Kidney (tissue), 13 donors: ENCODE measurements at regions not wholly inside any gene's neighbourhood (a gene's known extent, or its start where the extent isn't known, plus 50 kb on each side); places are given as distances from the start of the nearest gene placed in this dataset.
"Not testable (repeated sequence)": the region's sequence is repeated elsewhere in the genome, so short reads cannot be mapped to it uniquely, and the experiment has no call there.

Experiments
- DNase-seq, 5 donors: peaks; one replicate each; pipeline ENCODE4 v3.0.0-alpha.2; 2013 to 2020
- FAIRE-seq: peaks from 2 replicates; lab custom pipeline; 2012; peaks lifted over from hg19 to GRCh38; lab: Jason Lieb, UNC
- H3K27ac ChIP-seq, 2 donors: one replicate each; pipeline ENCODE4 v1.7.0; 2013; ENCODE audit warnings: low read depth in 2 of 2, low read length in 2 of 2, inconsistent platforms in 1 of 2
- H3K27me3 ChIP-seq: one replicate; pipeline ENCODE4 v1.7.1; 2013; ENCODE audit warnings: low read length, inconsistent platforms; ENCODE audit not compliant: control insufficient read depth, insufficient read depth
- H3K36me3 ChIP-seq, 3 donors: one replicate each; pipeline versions ENCODE4 v1.7.0 to v1.7.1; 2013; ENCODE audit warnings: low read length in 3 of 3, control low read depth in 1 of 3, inconsistent platforms in 1 of 3; ENCODE audit not compliant: insufficient read depth in 3 of 3, control insufficient read depth in 2 of 3
- H3K4me1 ChIP-seq, 3 donors: one replicate each; pipeline versions ENCODE4 v1.7.0 to v1.7.1; 2013; ENCODE audit warnings: low read length in 3 of 3, inconsistent platforms in 1 of 3, low read depth in 1 of 3; ENCODE audit not compliant: control insufficient read depth in 2 of 3, insufficient read depth in 2 of 3
- H3K4me3 ChIP-seq, 3 donors: one replicate each; pipeline versions ENCODE4 v1.7.0 to v1.8.1; 2013; ENCODE audit warnings: low read length in 3 of 3, control low read depth in 1 of 3, inconsistent platforms in 1 of 3
- H3K9ac ChIP-seq, 3 donors: one replicate each; pipeline versions ENCODE4 v1.7.0 to v1.7.1; 2013; ENCODE audit warnings: low read length in 3 of 3, control low read depth in 1 of 3, inconsistent platforms in 1 of 3
- H3K9me3 ChIP-seq, 3 donors: one replicate each; pipeline versions ENCODE4 v1.7.0 to v1.7.1; 2013; ENCODE audit warnings: low read length in 3 of 3, control low read depth in 1 of 3, inconsistent platforms in 1 of 3; ENCODE audit not compliant: control insufficient read depth in 2 of 3, insufficient read depth in 1 of 3
- CTCF ChIP-seq: IDR thresholded peaks from 3 replicates; pipeline ENCODE4 v1.5.1; 2012; ENCODE audit warnings: mild to moderate bottlenecking, moderate library complexity, borderline replicate concordance; ENCODE audit not compliant: insufficient read depth; ENCODE audit errors: extremely low read depth
- intact Hi-C: fragments of 100-400 bp; cut with DNase I; formaldehyde crosslinking; loops from one replicate; pipeline ENCODE4 v1.11.1; 2022
- donor health status: control.
- donor health status: control.
- donor health status: control.
- donor health status: control.
- donor health status: control.
- donor health status: DM: yes; HTN: yes; CAD: no.
- donor health status: Normal renal cell carcinoma (clear cell type).

- Histone ChIP-seq H3K9me3 (no peaks in the 10 kb centered on the region), H3K4me3 (no peak overlapping the region), H3K27me3 (no peaks in the 10 kb centered on the region), H3K9ac (no peak overlapping the region), H3K4me1 (no peaks in the 10 kb centered on the region), H3K36me3 (no peaks in the 10 kb centered on the region), H3K27ac (no peak overlapping the region)
- FAIRE-seq: no peak
- DNase-seq: peak in 1 of 5 donors; percentile 68
- no peak for TF ChIP-seq CTCF
- intact Hi-C loops: no loop called here
Measured at GRCh38 chr10:64196638-64197315, 675.6 kb downstream of the REEP3 start.

- DNase-seq: no peak
- Histone ChIP-seq H3K27me3 (no peaks in the 10 kb centered on the region), H3K4me1 (no peaks in the 10 kb centered on the region), H3K9me3 (no peaks in the 10 kb centered on the region), H3K4me3 (no peak overlapping the region), H3K9ac (no peak overlapping the region), H3K36me3 (no peaks in the 10 kb centered on the region), H3K27ac (no peak overlapping the region)
- FAIRE-seq: no peak
- TF ChIP-seq CTCF: no peak
- intact Hi-C loops: no loop called here
Measured at GRCh38 chr10:64201936-64202335, 680.7 kb downstream of the REEP3 start.

GRCh38 chr10:64204504-64204903 lies 683.3 kb downstream of the REEP3 start:
- DNase-seq: not testable (repeated sequence)

GRCh38 chr10:64206409-64206808 lies 685.2 kb downstream of the REEP3 start:
- H3K27me3 ChIP-seq: no peaks in the 10 kb centered on the region
- H3K9ac ChIP-seq: no peak overlapping the region
- peaks cover 0 to 11% (median 0%) of the 10 kb centered on the region in 3 donors for H3K9me3 ChIP-seq
- DNase-seq: no peak
- intact Hi-C loops: no loop called here
- no peak overlapping the region for H3K4me3 ChIP-seq
- no peaks in the 10 kb centered on the region for H3K36me3 ChIP-seq
- no peak for TF ChIP-seq CTCF
- FAIRE-seq: no peak
- H3K27ac ChIP-seq: no peak overlapping the region
- no peaks in the 10 kb centered on the region for H3K4me1 ChIP-seq

More at GRCh38 chr10:64204504-64204903, 683.3 kb downstream of the REEP3 start:
- H3K27me3 ChIP-seq, H3K9me3 ChIP-seq, H3K36me3 ChIP-seq, H3K27ac ChIP-seq, H3K4me1 ChIP-seq, H3K4me3 ChIP-seq, intact Hi-C loops, FAIRE-seq, H3K9ac ChIP-seq: not testable (repeated sequence)
